Tibial artery (tissue), 4 donors: ENCODE measurements at regions not wholly inside any gene's neighbourhood (a gene's known extent, or its start where the extent isn't known, plus 50 kb on each side); places are given as distances from the start of the nearest gene placed in this dataset.

ENCODE experiments used
- DNase-seq, 2 donors: peaks; one replicate each; pipeline ENCODE4 v3.0.0-alpha.2; 2019
- H3K27ac ChIP-seq, 2 donors: fragments of 200-600 bp; sonication (generic) in 1 of 2; 1 replicate in 1 of 2; 2 replicates in 1 of 2; pipeline ENCODE4 v1.5.1; 2018 to 2019; ENCODE audit warnings: mild to moderate bottlenecking in 1 of 2
- H3K27me3 ChIP-seq, 2 donors: fragments of 200-600 bp; sonication (generic) in 1 of 2; one replicate each; pipeline versions ENCODE4 v1.5.1 to v1.6.0; 2016 to 2019
- H3K36me3 ChIP-seq, 3 donors: fragments of 200-600 bp; sonication (generic) in 2 of 3; one replicate each; pipeline ENCODE4 v1.5.1; 2016 to 2019; ENCODE audit warnings: mild to moderate bottlenecking in 2 of 3
- H3K4me1 ChIP-seq, 4 donors: fragments of 200-600 bp; sonication (generic) in 2 of 4; 1 replicate in 3 of 4; 2 replicates in 1 of 4; pipeline ENCODE4 v1.5.1; 2016 to 2019
- H3K4me3 ChIP-seq, 2 donors: fragments of 200-600 bp; sonication (generic) in 1 of 2; 1 replicate in 1 of 2; 2 replicates in 1 of 2; pipeline ENCODE4 v1.5.1; 2018 to 2019; ENCODE audit warnings: mild to moderate bottlenecking in 2 of 2
- H3K9me3 ChIP-seq, 3 donors: fragments of 200-600 bp; sonication (generic) in 1 of 3; one replicate each; pipeline ENCODE4 v1.5.1; 2016 to 2019
- CTCF ChIP-seq, 2 experiments: fragments of 200-600 bp in 1 of 2; fragments of 450-650 bp in 1 of 2; IDR thresholded peaks; one replicate each; pipeline ENCODE4 v1.5.1; 2017 to 2019; ENCODE audit warnings: antibody characterized with exemption in 2 of 2, mild to moderate bottlenecking in 1 of 2, moderate library complexity in 1 of 2
- intact Hi-C: fragments of 100-400 bp; cut with DNase I; formaldehyde crosslinking; loops from one replicate; pipeline ENCODE4 v1.15.0; 2023; ENCODE audit warnings: low total_unique reads

DNA sequence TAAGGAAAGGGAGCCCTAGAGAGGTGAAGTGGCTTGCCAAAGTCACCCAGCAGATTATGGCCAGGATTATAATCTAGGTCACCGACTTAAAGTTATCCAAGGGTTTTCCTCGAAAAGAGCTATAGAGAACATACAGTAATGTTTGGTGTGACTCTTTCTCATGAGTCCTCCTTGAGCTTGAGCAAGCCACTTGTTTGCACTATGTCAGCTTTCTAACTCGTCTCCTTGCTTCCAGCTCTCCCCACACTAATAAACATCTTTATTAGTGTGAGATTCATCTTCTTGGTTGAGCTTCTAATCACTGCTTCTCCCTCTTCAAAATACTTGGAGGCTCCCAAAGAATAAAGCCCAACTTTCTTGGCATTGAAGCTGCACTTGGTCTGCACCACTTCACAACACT is 390.0 kb upstream of the USP24 start:
- Histone ChIP-seq H3K4me3 (no peak overlapping the region), H3K9me3 (no peaks in the 10 kb centered on the region), H3K4me1 (peaks cover 0 to 42% (median 17%) of the 10 kb centered on the region in 4 donors), H3K36me3 (no peaks in the 10 kb centered on the region), H3K27me3 (no peaks in the 10 kb centered on the region), H3K27ac (peak overlapping the region; percentile 54 to 68)
- no peak for DNase-seq
- intact Hi-C loops = no loop called here
- no peak for TF ChIP-seq CTCF (IDR thresholded peaks at IDR 0.05)

- peak overlapping the region; percentile 54 to 68 for H3K27ac ChIP-seq
- H3K9me3 ChIP-seq = no peaks in the 10 kb centered on the region
- no peaks in the 10 kb centered on the region for H3K27me3 ChIP-seq
- no peak for TF ChIP-seq CTCF (IDR thresholded peaks at IDR 0.05)
- no peak for DNase-seq
- intact Hi-C loops = no loop called here
- H3K4me1 ChIP-seq = peaks cover 0 to 39% (median 17%) of the 10 kb centered on the region in 4 donors
- H3K36me3 ChIP-seq = no peaks in the 10 kb centered on the region
- no peak overlapping the region for H3K4me3 ChIP-seq
Observed at GRCh38 chr1:55604749-55605148, 389.6 kb upstream of the USP24 start.

DNA sequence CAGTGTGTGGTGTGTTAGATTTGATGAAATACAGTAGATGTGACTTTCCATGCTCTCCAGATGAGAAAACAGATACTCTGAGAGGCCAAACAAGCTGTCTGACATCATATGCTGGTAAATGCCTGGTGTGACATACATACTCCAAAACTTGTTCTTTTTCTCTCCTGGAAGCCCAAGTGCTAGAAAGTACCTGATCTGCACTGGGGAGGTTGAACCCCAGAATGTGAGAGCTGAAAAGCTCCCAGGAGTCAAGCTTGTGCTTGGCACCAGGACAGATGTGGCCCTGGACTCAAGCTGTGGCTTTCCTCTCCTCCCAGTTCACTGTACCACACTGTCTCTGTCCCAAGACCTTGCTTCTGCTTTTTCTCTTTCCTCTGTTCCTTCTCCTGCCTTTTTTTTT is 389.0 kb upstream of the USP24 start:
- Histone ChIP-seq H3K4me3 (no peak overlapping the region), H3K36me3 (no peaks in the 10 kb centered on the region), H3K9me3 (no peaks in the 10 kb centered on the region), H3K27ac (peak overlapping the region; percentile 54 to 68), H3K27me3 (no peaks in the 10 kb centered on the region), H3K4me1 (peaks cover 0 to 38% (median 17%) of the 10 kb centered on the region in 4 donors)
- DNase-seq = no peak
- intact Hi-C loops = no loop called here
- no peak for TF ChIP-seq CTCF (IDR thresholded peaks at IDR 0.05)

GRCh38 chr1:55600242-55600641 is 385.1 kb upstream of the USP24 start:
- H3K36me3 ChIP-seq = no peaks in the 10 kb centered on the region
- peaks cover 0 to 22% (median 13%) of the 10 kb centered on the region in 4 donors for H3K4me1 ChIP-seq
- H3K27me3 ChIP-seq = no peaks in the 10 kb centered on the region
- no peak overlapping the region for H3K27ac ChIP-seq
- TF ChIP-seq CTCF (IDR thresholded peaks at IDR 0.05) = no peak
- intact Hi-C loops = no loop called here
- H3K4me3 ChIP-seq = no peak overlapping the region
- DNase-seq = no peak
- no peaks in the 10 kb centered on the region for H3K9me3 ChIP-seq

DNA sequence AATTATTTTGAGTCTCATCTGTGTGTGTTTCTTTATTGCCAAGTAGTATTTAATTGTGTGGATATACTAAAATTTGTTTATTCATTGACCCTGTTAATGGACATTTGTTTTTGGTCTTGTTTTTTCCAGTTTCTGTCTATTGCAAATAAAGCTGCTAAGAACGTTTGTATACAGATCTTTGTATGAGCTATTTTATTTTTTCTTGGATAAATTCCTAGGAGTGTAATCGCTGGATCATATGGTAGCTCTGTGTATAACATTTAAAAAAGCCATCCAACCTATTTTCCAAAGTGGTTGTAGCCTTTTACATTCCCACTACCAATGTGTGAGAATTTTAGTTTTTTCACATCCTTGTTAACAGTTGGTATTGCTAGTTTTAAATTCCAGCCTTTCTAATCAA is 382.7 kb upstream of the USP24 start:
- H3K27ac ChIP-seq = no peak overlapping the region
- intact Hi-C loops = no loop called here
- TF ChIP-seq CTCF (IDR thresholded peaks at IDR 0.05) = no peak
- no peak for DNase-seq
- no peak overlapping the region for H3K4me3 ChIP-seq
- peaks cover 0 to 11% (median 1%) of the 10 kb centered on the region in 4 donors for H3K4me1 ChIP-seq
- H3K36me3 ChIP-seq = no peaks in the 10 kb centered on the region
- no peaks in the 10 kb centered on the region for H3K9me3 ChIP-seq
- H3K27me3 ChIP-seq = no peaks in the 10 kb centered on the region

DNA sequence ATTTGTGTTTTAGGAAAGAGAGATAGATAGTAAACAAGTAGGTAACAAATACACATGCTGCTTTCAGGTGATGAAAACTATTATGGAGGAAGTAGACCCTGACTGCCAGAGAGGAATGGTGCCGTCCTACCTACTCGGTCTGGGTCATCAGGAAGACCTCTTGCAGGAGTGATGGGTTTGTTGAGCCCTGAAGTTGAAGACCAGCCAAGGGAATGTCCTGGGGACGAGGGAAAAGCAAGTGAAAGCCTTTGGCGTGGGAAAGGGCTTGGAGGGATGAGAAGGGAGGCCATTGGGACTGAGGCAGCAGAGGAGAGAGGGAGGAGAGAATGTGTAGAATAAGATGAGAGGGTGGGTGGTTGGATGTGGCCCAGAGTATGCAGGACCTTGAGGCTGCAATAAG is 379.5 kb upstream of the USP24 start:
- Histone ChIP-seq H3K36me3 (no peaks in the 10 kb centered on the region), H3K27ac (no peak overlapping the region), H3K9me3 (no peaks in the 10 kb centered on the region), H3K27me3 (no peaks in the 10 kb centered on the region), H3K4me3 (no peak overlapping the region), H3K4me1 (peaks cover 0 to 34% (median 15%) of the 10 kb centered on the region in 4 donors)
- TF ChIP-seq CTCF (IDR thresholded peaks at IDR 0.05) = no peak
- no peak for DNase-seq
- intact Hi-C loops = no loop called here
